ENCODE measurements at regions not wholly inside any gene's neighbourhood (a gene's known extent, or its start where the extent isn't known, plus 50 kb on each side); places are given as distances from the start of the nearest gene placed in this dataset.

DNA sequence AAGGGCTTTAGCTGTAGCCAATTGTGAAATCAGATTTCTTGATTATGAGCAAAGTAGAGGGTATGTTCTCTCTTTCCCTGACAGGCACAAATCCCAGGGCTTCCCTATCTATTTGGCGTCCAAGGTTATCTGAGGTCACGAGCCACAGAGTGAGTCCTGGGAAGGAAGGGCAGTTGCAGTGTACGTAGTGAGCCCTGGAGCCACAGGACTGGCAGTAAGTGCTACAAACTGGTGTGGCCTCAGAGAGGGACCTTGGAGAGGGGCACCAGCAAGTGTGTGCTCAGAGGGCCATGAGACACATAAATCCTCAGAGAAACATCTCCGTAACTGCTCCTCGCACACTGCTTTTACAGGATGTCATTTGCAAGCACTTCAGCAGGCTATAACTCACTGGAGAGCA, 115.5 kb upstream of the SH3BP4 start:
- TF ChIP-seq, protein P1, sequence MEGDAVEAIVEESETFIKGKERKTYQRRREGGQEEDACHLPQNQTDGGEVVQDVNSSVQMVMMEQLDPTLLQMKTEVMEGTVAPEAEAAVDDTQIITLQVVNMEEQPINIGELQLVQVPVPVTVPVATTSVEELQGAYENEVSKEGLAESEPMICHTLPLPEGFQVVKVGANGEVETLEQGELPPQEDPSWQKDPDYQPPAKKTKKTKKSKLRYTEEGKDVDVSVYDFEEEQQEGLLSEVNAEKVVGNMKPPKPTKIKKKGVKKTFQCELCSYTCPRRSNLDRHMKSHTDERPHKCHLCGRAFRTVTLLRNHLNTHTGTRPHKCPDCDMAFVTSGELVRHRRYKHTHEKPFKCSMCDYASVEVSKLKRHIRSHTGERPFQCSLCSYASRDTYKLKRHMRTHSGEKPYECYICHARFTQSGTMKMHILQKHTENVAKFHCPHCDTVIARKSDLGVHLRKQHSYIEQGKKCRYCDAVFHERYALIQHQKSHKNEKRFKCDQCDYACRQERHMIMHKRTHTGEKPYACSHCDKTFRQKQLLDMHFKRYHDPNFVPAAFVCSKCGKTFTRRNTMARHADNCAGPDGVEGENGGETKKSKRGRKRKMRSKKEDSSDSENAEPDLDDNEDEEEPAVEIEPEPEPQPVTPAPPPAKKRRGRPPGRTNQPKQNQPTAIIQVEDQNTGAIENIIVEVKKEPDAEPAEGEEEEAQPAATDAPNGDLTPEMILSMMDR (optimal IDR thresholded peaks at IDR 0.05 in 1 of 3, IDR thresholded peaks at IDR 0.05 in 1 of 3, conservative IDR thresholded peaks at IDR 0.05 in 1 of 3; ENCODE audit: extremely low read depth in 1 of 3, insufficient read depth in 2 of 3, low read length in 3 of 3): no peak
- TF ChIP-seq EZH2 (IDR thresholded peaks at IDR 0.05; ENCODE audit: low read length): no peak

All from keratinocyte (primary cell).